Muscle layer of colon (tissue), 2 donors: ENCODE measurements at regions not wholly inside any gene's neighbourhood (a gene's known extent, or its start where the extent isn't known, plus 50 kb on each side); places are given as distances from the start of the nearest gene placed in this dataset.
"Not testable (repeated sequence)": the region's sequence is repeated elsewhere in the genome, so short reads cannot be mapped to it uniquely, and the experiment has no call there.

Experiments used
- H3K27ac ChIP-seq: one replicate; pipeline ENCODE4 v1.7.0; 2013; ENCODE audit warnings: low read depth, mild to moderate bottlenecking, low read length, moderate library complexity
- H3K27me3 ChIP-seq, 2 donors: one replicate each; pipeline ENCODE4 v1.7.0; 2013; ENCODE audit warnings: low read length in 2 of 2, mild to moderate bottlenecking in 2 of 2; ENCODE audit not compliant: insufficient read depth in 2 of 2, control insufficient read depth in 1 of 2
- H3K36me3 ChIP-seq: one replicate; pipeline ENCODE4 v1.7.0; 2013; ENCODE audit warnings: mild to moderate bottlenecking, low read length; ENCODE audit not compliant: insufficient read depth
- H3K4me1 ChIP-seq: one replicate; pipeline ENCODE4 v1.7.0; 2013; ENCODE audit warnings: mild to moderate bottlenecking, low read length; ENCODE audit not compliant: insufficient read depth
- H3K4me3 ChIP-seq, 2 donors: one replicate each; pipeline ENCODE4 v1.7.0; 2013; ENCODE audit warnings: low read length in 2 of 2, low read depth in 1 of 2, mild to moderate bottlenecking in 1 of 2, moderate library complexity in 1 of 2
- H3K9ac ChIP-seq: one replicate; pipeline ENCODE4 v1.7.0; 2013; ENCODE audit warnings: low read length
- H3K9me3 ChIP-seq: one replicate; pipeline ENCODE4 v1.7.0; 2013; ENCODE audit warnings: mild to moderate bottlenecking, low read length
- donor health status: abdominal sarcoma.
- donor health status: Adenocarcinoma of cecum.

GRCh38 chr12:128103152-128103551 lies 163.8 kb upstream of the TMEM132C start:
- Histone ChIP-seq H3K27ac (no peak overlapping the region), H3K36me3 (no peaks in the 10 kb centered on the region), H3K4me3 (no peak overlapping the region), H3K4me1 (no peaks in the 10 kb centered on the region), H3K27me3 (no peaks in the 10 kb centered on the region), H3K9ac (no peak overlapping the region), H3K9me3 (no peaks in the 10 kb centered on the region)

GRCh38 chr12:128109236-128109635 lies 157.7 kb upstream of the TMEM132C start:
- Histone ChIP-seq H3K27me3 (no peaks in the 10 kb centered on the region), H3K9me3 (no peaks in the 10 kb centered on the region)

DNA sequence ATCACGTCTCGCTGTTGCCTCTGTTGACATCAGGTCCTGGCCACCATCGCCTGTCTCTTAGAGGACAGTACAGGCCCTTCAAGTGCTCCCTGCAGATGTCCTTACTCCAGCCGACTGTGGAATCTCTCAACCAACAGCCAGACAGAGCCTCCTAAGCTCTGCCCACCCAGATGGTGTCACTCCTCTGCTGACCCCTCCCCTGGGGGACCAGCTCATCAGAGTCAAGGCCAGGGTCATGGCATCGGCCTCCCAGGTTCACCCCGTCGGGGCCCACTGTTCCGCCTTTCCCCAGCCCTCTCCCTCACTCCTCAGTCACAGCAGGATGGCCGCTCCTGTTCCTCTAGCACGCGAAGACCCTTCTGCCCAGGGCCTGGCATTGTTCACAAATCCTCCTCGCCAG lies 157.3 kb upstream of the TMEM132C start:
- H3K36me3 ChIP-seq, result no peaks in the 10 kb centered on the region
- no peaks in the 10 kb centered on the region for H3K9me3 ChIP-seq
- H3K27me3 ChIP-seq, result no peaks in the 10 kb centered on the region
- H3K4me1 ChIP-seq, result no peaks in the 10 kb centered on the region
- no peak overlapping the region for H3K27ac ChIP-seq
- H3K4me3 ChIP-seq, result no peak overlapping the region
- no peak overlapping the region for H3K9ac ChIP-seq

More at GRCh38 chr12:128109236-128109635, 157.7 kb upstream of the TMEM132C start:
- Histone ChIP-seq H3K4me1 (no peaks in the 10 kb centered on the region), H3K4me3 (no peak overlapping the region), H3K27ac (no peak overlapping the region), H3K9ac (no peak overlapping the region), H3K36me3 (no peaks in the 10 kb centered on the region)

DNA sequence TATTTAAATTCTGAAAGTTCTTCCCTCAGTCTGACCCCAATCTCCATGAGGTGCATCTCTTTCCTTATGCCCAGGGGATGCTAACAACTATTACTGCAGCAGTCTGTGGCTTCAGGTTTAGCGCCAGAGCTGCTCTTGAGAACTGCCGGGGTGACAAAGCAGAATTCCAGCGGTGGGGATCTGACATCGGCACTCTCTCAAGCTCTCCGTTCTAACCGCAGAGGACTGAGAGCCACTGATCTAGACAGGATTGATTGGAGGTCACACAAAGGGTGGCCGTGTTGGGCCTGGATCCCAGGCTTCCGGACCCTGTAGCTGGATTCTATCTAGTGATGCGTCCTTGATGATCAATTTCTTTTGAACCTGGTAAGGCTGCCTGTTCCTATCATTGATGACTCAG lies 155.6 kb upstream of the TMEM132C start:
- no peak overlapping the region for H3K4me3 ChIP-seq
- H3K27me3 ChIP-seq, result no peaks in the 10 kb centered on the region
- H3K27ac ChIP-seq, result no peak overlapping the region
- no peaks in the 10 kb centered on the region for H3K36me3 ChIP-seq
- H3K9me3 ChIP-seq, result no peaks in the 10 kb centered on the region
- no peaks in the 10 kb centered on the region for H3K4me1 ChIP-seq
- H3K9ac ChIP-seq, result no peak overlapping the region

DNA sequence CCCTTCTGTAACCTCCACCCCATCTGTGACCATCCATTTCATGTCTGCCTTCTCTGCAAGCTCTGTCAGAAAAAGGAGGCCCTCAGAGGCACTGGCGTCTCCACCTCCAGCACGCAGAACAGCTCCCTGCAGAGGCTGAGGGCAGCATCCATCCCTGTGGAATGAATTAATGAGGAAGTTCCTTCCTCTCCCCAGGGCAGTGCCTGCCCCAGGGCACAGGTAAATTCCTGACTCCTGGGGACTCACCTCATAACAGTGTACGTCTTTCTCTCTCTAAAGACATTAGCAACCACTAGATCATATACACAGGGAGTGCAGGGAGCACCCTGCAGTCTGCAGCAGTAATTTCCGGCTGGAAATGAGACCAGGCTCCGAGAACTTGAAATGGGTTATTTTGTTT lies 155.0 kb upstream of the TMEM132C start:
- Histone ChIP-seq H3K4me1 (no peaks in the 10 kb centered on the region), H3K27me3 (no peaks in the 10 kb centered on the region), H3K36me3 (no peaks in the 10 kb centered on the region), H3K9me3 (no peaks in the 10 kb centered on the region), H3K9ac (no peak overlapping the region), H3K27ac (no peak overlapping the region), H3K4me3 (no peak overlapping the region)

DNA sequence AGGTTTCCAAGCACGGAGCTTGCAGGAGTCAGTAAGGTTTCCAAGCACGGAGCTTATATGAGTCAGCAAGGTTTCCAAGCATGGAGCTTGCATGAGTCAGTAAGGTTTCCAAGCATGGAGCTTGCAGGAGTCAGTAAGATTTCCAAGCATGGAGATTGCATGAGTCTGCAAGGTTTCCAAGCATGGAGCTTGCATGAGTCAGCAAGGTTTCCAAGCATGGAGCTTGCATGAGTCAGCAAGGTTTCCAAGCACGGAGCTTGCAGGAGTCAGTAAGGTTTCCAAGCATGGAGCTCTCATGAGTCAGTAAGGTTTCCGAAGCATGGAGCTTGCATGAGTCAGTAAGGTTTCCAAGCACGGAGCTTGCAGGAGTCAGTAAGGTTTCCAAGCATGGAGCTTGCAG lies 153.7 kb upstream of the TMEM132C start:
- not testable (repeated sequence) for H3K9me3 ChIP-seq, H3K27me3 ChIP-seq, H3K9ac ChIP-seq, H3K4me1 ChIP-seq, H3K4me3 ChIP-seq, H3K27ac ChIP-seq, H3K36me3 ChIP-seq

DNA sequence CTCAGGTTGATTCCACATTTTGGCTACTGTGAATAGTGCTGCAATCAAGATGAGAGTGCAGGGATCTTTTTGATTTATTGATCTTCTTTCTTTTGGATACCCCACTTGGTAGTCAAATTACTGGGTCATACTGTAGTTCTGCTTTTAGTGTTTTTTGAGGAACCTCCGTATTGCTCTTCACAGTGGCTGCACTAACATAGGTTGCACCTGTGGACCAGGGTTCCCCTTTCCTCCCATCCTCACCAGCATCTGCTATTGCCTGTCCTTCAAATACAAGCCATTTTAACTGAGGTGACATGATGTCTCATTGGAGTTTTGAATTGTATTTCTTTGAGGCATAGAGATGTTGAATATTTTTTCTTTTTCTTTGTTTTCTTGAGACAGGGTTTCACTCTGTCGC lies 152.5 kb upstream of the TMEM132C start:
- H3K27me3 ChIP-seq, result no peaks in the 10 kb centered on the region
- H3K9me3 ChIP-seq, result no peaks in the 10 kb centered on the region
- no peak overlapping the region for H3K4me3 ChIP-seq
- no peak overlapping the region for H3K9ac ChIP-seq
- H3K4me1 ChIP-seq, result no peaks in the 10 kb centered on the region
- H3K36me3 ChIP-seq, result no peaks in the 10 kb centered on the region
- no peak overlapping the region for H3K27ac ChIP-seq

GRCh38 chr12:128116537-128116936 lies 150.4 kb upstream of the TMEM132C start:
- no peak overlapping the region for H3K27ac ChIP-seq
- no peaks in the 10 kb centered on the region for H3K36me3 ChIP-seq
- H3K9me3 ChIP-seq, result no peaks in the 10 kb centered on the region
- no peaks in the 10 kb centered on the region for H3K27me3 ChIP-seq
- no peak overlapping the region for H3K4me3 ChIP-seq
- no peaks in the 10 kb centered on the region for H3K4me1 ChIP-seq
- H3K9ac ChIP-seq, result no peak overlapping the region

GRCh38 chr12:128120035-128120434 lies 146.9 kb upstream of the TMEM132C start:
- Histone ChIP-seq H3K36me3 (no peaks in the 10 kb centered on the region), H3K27ac (no peak overlapping the region), H3K9me3 (no peaks in the 10 kb centered on the region), H3K9ac (no peak overlapping the region), H3K4me1 (no peaks in the 10 kb centered on the region), H3K27me3 (no peaks in the 10 kb centered on the region), H3K4me3 (no peak overlapping the region)

DNA sequence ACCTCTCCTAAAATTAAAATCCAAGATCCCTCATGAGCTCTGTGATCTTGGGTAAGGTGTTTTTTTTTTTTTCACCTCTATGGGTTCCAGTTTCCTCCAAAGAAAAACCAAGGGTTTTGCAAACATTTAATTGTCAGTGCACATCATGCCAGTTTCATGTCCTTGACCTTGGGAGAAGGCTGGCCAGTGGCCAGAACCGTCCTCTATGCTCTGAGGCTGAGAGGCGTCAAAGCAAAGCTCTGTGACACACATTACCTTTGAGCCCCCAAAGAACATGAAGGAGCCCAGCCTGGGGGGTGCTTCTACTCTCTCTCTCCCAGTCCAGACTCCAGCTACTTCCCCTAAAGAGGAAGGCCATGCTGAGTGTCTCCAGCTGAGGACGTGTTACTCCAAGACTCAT lies 145.5 kb upstream of the TMEM132C start:
- no peaks in the 10 kb centered on the region for H3K4me1 ChIP-seq
- no peaks in the 10 kb centered on the region for H3K27me3 ChIP-seq
- H3K4me3 ChIP-seq, result no peak overlapping the region
- no peaks in the 10 kb centered on the region for H3K9me3 ChIP-seq
- no peak overlapping the region for H3K9ac ChIP-seq
- H3K27ac ChIP-seq, result no peak overlapping the region
- no peaks in the 10 kb centered on the region for H3K36me3 ChIP-seq

GRCh38 chr12:128123096-128123495 lies 143.9 kb upstream of the TMEM132C start:
- no peaks in the 10 kb centered on the region for H3K9me3 ChIP-seq
- no peak overlapping the region for H3K9ac ChIP-seq
- H3K4me3 ChIP-seq, result no peak overlapping the region
- no peaks in the 10 kb centered on the region for H3K36me3 ChIP-seq
- H3K4me1 ChIP-seq, result no peaks in the 10 kb centered on the region
- no peaks in the 10 kb centered on the region for H3K27me3 ChIP-seq
- no peak overlapping the region for H3K27ac ChIP-seq

DNA sequence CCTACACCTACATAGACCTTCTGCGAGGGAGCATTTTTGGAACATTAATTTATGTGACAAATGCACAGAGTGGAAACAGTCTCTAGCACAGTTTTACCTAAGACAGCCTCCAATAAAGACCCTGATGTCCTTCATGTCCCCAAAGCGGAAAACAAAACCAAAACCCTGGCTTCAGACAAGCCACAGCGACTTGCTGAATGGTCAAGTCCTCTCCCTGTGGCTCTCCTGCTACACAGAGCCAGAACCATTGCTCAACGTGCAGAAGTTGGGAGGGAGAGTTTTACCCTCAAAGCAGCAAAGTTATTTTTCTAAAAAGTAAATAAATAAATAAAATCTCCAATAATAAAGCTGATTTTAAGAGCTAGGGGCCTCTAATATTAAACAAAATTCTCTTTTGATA lies 135.0 kb upstream of the TMEM132C start:
- Histone ChIP-seq H3K9me3 (no peaks in the 10 kb centered on the region), H3K27me3 (no peaks in the 10 kb centered on the region), H3K36me3 (no peaks in the 10 kb centered on the region), H3K27ac (no peak overlapping the region), H3K9ac (no peak overlapping the region), H3K4me1 (no peaks in the 10 kb centered on the region), H3K4me3 (no peak overlapping the region)
